ENCODE measurements at regions not wholly inside any gene's neighbourhood (a gene's known extent, or its start where the extent isn't known, plus 50 kb on each side); places are given as distances from the start of the nearest gene placed in this dataset.

- TF ChIP-seq, protein P1, sequence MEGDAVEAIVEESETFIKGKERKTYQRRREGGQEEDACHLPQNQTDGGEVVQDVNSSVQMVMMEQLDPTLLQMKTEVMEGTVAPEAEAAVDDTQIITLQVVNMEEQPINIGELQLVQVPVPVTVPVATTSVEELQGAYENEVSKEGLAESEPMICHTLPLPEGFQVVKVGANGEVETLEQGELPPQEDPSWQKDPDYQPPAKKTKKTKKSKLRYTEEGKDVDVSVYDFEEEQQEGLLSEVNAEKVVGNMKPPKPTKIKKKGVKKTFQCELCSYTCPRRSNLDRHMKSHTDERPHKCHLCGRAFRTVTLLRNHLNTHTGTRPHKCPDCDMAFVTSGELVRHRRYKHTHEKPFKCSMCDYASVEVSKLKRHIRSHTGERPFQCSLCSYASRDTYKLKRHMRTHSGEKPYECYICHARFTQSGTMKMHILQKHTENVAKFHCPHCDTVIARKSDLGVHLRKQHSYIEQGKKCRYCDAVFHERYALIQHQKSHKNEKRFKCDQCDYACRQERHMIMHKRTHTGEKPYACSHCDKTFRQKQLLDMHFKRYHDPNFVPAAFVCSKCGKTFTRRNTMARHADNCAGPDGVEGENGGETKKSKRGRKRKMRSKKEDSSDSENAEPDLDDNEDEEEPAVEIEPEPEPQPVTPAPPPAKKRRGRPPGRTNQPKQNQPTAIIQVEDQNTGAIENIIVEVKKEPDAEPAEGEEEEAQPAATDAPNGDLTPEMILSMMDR (IDR thresholded peaks at IDR 0.05), result no peak
- no peak for TF ChIP-seq EZH2 (IDR thresholded peaks at IDR 0.05; ENCODE audit: borderline replicate concordance, insufficient read depth, low read depth, low read length, poor library complexity, severe bottlenecking)
Observed at GRCh38 chrX:13900351-13900750, 83.5 kb upstream of the GPM6B start.

All from B cell (primary cell).